NCI-H1105 (cell line): ENCODE measurements at regions not wholly inside any gene's neighbourhood (a gene's known extent, or its start where the extent isn't known, plus 50 kb on each side); places are given as distances from the start of the nearest gene placed in this dataset.
"Not testable (repeated sequence)": the region's sequence is repeated elsewhere in the genome, so short reads cannot be mapped to it uniquely, and the experiment has no call there.

Source experiments
- DNase-seq: peaks from one replicate; lab custom pipeline; 2025; lab: John Stamatoyannopoulos, UW

DNA sequence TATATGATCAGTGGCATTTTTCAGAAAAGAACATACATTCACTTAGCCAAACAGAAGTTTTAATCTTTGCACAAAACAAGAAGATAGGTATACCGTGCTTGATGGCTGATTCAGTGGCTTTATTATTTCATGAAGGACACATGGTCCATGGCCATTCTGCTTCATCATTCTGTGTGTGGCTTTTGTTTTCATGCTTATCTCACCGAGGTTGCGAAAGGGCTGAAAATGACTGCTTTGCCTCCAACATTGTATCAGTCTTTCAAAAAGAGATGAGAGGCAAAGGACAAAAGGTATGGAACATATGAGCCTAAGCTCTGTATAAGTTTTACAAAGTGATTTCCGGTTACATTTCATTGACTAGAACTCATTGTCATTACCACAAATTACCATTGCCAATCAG is 541.1 kb downstream of the RAB28 start:
- no peak for DNase-seq

- no peak for DNase-seq
Observed at GRCh38 chr4:12933760-12934221, 550.3 kb downstream of the RAB28 start.

DNA sequence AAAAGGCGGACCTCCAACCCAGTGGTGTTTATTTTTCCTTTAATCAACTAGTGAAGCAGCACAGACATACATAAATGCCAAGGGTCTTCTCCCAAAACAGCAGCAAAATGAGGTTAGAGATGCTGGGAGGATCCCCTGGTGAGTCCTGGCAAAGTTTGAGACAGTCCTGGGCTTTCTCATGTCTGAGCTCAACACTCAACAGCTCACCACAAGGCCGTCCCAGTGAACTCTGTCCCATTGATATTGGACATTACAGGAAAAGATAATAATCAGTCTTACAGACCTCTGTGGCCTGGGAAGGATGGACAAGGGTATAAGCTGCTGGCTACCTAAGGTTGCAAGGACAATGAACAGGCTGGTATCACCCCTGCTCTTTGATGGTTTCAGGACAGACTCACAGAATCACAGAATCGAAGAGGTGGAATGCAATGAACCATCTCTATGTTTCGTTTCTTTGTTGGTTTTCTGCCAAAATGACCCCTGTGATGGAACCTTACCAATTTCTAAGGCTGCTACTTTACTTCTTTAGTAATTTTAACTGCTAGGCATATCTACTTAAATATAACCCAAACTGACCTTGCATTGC is 551.8 kb downstream of the RAB28 start:
- no peak for DNase-seq

GRCh38 chr4:12929784-12930183 is 554.4 kb downstream of the RAB28 start:
- DNase-seq: no peak

DNA sequence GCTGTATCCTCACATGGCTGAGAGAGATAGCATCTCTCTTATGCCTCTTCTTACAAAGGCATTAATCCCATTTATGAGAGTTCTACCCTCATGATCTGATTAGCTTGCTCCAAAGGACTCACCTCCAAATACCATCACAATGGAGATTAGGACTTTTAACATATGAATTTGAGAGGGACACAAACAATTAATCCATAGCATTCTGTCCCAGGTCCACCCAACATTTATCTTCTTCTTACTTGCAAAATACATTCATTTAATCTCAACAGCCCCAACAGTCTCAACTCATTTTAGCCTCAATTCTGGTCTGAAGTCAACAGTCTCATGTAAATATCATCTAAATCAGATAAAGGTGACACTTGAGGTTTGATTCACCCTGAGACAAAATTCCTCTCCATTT is 555.4 kb downstream of the RAB28 start:
- no peak for DNase-seq

GRCh38 chr4:12926189-12927066 is 557.7 kb downstream of the RAB28 start:
- no peak for DNase-seq

GRCh38 chr4:12924728-12925320 is 559.3 kb downstream of the RAB28 start:
- no peak for DNase-seq

- no peak for DNase-seq
Observed at GRCh38 chr4:12924253-12924652, 559.9 kb downstream of the RAB28 start.

DNA sequence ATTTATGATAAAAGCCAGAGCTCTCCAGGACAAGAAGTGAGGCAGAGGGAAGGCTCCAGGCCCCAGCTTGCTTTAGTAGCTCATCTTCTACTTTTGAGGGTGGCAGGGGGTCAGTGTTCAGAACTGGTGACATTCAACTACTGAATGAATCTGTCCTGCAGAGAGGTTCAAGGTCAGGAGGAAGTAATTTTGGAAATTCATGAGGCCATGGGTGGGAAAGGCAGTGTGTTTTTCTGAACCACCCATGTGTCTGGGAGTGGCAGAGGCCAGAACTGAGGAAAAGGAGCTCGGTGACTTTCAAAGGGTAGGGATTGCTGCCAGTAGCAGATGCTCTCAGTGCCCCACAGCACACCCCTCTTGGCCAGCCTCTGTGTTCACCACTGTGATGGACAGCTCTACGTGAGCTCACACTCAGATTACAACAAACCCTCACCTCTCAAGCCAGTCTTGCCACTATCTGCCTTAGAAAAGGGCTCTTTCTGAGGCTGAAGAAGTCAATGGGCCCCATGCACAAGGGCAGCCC is 571.2 kb downstream of the RAB28 start:
- no peak for DNase-seq

DNA sequence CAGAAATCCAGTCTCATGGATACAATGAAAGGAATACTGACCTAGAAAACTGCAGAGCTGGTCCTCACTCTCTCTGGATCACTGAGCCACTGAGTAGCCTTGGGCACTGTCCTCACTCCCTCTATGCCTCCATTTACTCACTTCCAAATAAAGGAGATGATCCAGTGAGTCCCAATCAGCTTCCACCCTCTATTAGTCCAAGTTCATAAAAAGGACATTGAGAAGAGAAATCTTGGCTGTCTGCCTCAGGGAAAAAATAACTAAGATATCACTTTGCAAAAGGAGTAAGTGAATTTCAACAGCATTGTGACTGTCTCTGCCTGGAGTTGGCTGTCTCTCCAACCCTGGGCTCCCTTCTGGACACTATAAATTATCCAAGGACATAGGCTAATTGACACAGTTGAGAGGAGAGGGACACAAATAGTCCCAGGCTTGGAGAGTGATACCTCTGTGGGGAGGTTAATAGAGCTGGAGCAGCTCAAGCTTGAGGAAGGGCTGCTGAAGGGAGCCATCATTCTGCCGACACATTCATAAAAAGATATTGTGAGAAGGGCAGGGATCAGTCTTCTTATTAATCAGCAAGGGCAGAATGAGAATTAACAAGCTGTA is 572.3 kb downstream of the RAB28 start:
- no peak for DNase-seq

DNA sequence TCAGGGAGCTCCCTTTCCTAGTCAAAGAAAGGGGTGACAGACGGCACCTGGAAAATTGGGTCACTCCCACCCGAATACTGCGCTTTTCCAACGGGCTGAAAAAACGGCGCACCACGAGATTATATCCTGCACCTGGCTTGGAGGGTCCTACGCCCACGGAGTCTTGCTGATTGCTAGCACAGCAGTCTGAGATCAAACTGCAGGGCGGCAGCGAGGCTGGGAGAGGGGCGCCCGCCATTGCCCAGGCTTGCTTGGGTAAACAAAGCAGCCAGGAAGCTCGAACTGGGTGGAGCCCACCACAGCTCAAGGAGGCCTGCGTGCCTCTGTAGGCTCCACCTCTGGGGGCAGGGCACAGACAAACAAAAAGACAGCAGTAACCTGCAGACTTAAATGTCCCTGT is 580.5 kb downstream of the RAB28 start:
- not testable (repeated sequence) for DNase-seq

- DNase-seq: no peak
Observed at GRCh38 chr4:12902735-12903134, 581.4 kb downstream of the RAB28 start.

GRCh38 chr4:12897954-12898353 is 586.2 kb downstream of the RAB28 start:
- DNase-seq: no peak

DNA sequence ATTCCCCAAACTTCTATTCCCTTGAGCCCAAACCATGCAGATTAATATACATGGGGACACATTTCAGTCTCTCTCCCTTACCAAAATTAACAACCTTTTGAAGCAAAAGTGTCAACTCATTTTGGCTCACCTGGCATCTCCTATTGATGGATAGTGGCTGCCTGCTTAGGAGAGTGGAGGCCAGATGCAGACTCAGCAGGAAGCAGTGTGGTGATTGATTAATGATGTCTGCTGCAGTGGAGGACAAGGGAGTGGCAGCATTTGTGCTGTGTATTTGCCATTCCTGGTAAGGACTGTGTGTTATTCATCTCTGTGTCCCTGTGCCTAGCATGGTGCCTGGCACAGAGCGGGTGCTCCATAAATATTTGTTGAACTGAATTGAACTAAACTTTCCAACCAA is 590.1 kb downstream of the RAB28 start:
- DNase-seq: no peak

GRCh38 chr4:12889054-12889453 is 595.1 kb downstream of the RAB28 start:
- DNase-seq: no peak

DNA sequence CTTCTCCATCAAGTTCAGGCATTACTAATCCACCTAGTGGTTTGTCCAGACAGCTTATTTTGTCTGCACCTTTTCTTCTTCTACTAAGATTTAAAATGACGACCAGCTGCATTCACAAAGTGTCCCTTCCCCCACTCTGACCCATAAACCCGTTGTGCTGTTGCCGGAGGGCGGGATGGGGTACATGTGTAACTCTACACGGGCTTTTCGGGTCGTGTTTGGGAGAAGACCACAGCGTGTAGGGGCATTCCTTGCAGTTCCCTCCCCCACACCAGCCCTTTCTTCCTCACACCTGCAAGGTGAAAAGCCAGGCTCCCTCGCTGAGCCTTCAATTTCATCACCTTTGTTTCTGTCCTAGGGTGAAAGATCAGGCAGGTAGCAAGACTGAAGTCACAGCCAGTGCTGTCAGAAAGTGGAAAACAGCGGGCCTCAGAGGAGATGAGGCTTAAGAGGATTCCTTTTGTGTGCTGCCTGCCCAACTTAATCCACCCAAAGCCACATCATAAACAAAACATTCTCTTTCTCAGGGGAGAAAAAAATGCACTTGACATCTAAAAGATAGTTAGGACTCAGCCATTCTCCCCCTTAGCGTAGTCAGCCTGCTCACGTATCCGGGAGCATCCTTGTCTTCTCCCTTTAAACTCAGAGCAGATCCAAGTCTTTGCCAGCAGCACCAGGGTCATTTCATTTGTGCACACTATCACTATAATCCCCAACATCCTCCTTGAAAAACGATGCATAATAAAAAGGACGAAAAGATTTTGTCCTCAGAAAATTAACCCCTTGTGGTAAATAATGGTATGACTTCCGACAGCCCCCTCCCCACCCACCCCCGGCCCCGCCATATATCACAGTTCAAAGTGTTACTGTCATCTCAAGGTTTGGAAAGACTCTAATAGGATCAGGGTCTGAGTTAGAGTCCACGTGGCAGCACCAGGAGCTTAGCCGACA is 599.0 kb downstream of the RAB28 start:
- DNase-seq: no peak

- DNase-seq: no peak
Observed at GRCh38 chr4:12881945-12882584, 602.1 kb downstream of the RAB28 start.

GRCh38 chr4:12880844-12881243 is 603.3 kb downstream of the RAB28 start:
- DNase-seq: no peak

GRCh38 chr4:12879496-12879895 is 604.6 kb downstream of the RAB28 start:
- DNase-seq: no peak

GRCh38 chr4:12875640-12876243 is 608.4 kb downstream of the RAB28 start:
- no peak for DNase-seq
